DMS153 (cell line): ENCODE measurements at regions not wholly inside any gene's neighbourhood (a gene's known extent, or its start where the extent isn't known, plus 50 kb on each side); places are given as distances from the start of the nearest gene placed in this dataset.
"Not testable (repeated sequence)": the region's sequence is repeated elsewhere in the genome, so short reads cannot be mapped to it uniquely, and the experiment has no call there.

Source experiments
- DNase-seq: peaks from one replicate; lab custom pipeline; 2025; lab: John Stamatoyannopoulos, UW

- DNase-seq: no peak
Observed at GRCh38 chr21:14903172-14903865, 161.5 kb downstream of the NRIP1 start.

GRCh38 chr21:14901482-14901958 is 163.3 kb downstream of the NRIP1 start:
- no peak for DNase-seq

- DNase-seq: no peak
Observed at GRCh38 chr21:14900611-14901010, 164.2 kb downstream of the NRIP1 start.

GRCh38 chr21:14900058-14900457 is 164.7 kb downstream of the NRIP1 start:
- no peak for DNase-seq

- DNase-seq: no peak
Observed at GRCh38 chr21:14895792-14896191, 169.0 kb downstream of the NRIP1 start.

GRCh38 chr21:14890141-14890540 is 174.7 kb downstream of the NRIP1 start:
- DNase-seq: no peak

- DNase-seq: no peak
Observed at GRCh38 chr21:14889080-14889810, 175.6 kb downstream of the NRIP1 start.

GRCh38 chr21:14888202-14888601 is 176.6 kb downstream of the NRIP1 start:
- no peak for DNase-seq

GRCh38 chr21:14886001-14886400 is 178.8 kb downstream of the NRIP1 start:
- DNase-seq: no peak

GRCh38 chr21:14883351-14883750 is 181.4 kb downstream of the NRIP1 start:
- DNase-seq: no peak

- not testable (repeated sequence) for DNase-seq
Observed at GRCh38 chr21:14882545-14882944, 182.3 kb downstream of the NRIP1 start.

GRCh38 chr21:14881863-14882499 is 182.8 kb downstream of the NRIP1 start:
- DNase-seq: no peak

GRCh38 chr21:14880922-14881321 is 183.9 kb downstream of the NRIP1 start:
- DNase-seq: no peak

GRCh38 chr21:14879458-14879857 is 185.3 kb downstream of the NRIP1 start:
- no peak for DNase-seq

- DNase-seq: no peak
Observed at GRCh38 chr21:14878971-14879370, 185.8 kb downstream of the NRIP1 start.

GRCh38 chr21:14877581-14878228 is 187.1 kb downstream of the NRIP1 start:
- DNase-seq: no peak

- no peak for DNase-seq
Observed at GRCh38 chr21:14876524-14876840, 188.3 kb downstream of the NRIP1 start.

GRCh38 chr21:14875704-14876523 is 188.9 kb downstream of the NRIP1 start:
- no peak for DNase-seq

GRCh38 chr21:14875186-14875585 is 189.6 kb downstream of the NRIP1 start:
- DNase-seq: no peak

GRCh38 chr21:14874379-14874778 is 190.4 kb downstream of the NRIP1 start:
- no peak for DNase-seq

GRCh38 chr21:14871861-14872260 is 192.9 kb downstream of the NRIP1 start:
- no peak for DNase-seq

GRCh38 chr21:14870853-14871149 is 194.0 kb downstream of the NRIP1 start:
- DNase-seq: no peak
